ENCODE measurements at regions not wholly inside any gene's neighbourhood (a gene's known extent, or its start where the extent isn't known, plus 50 kb on each side); places are given as distances from the start of the nearest gene placed in this dataset.
"Not testable (repeated sequence)": the region's sequence is repeated elsewhere in the genome, so short reads cannot be mapped to it uniquely, and the experiment has no call there.

DNA sequence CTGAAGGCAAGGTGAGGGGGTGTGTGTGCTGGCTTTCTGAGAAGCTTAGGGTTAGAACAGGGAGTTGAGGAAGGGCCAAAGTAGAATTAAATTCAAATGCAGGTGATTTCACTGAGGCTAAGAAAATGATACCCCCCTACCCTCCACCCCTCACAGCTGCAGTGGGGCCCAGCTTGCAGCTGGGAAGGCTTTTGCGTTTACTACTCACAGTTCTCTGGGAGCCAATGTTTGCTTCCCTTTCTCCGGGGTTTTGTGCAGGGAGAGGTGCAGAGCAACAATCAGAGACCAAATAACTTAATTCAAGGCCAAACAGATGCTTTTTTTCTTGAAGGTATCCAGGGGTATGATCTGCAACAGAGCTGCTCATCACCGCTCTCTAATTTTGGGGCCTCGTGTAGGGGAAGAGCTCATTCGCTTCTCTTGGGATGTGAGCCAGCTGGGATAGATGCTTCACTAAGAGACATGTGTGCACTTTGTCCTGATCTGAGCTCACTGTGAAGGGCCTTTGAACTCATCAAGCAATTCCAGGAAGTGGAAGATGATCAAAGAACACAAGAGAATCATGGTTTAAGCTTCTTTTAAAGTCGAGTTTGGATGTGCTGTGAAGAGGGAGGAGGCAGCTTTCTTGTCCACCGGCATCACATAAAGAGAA, 122.7 kb upstream of the C1GALT1C1 start:
- peak; percentile 1 for DNase-seq (ENCODE audit: low spot score)

DNA sequence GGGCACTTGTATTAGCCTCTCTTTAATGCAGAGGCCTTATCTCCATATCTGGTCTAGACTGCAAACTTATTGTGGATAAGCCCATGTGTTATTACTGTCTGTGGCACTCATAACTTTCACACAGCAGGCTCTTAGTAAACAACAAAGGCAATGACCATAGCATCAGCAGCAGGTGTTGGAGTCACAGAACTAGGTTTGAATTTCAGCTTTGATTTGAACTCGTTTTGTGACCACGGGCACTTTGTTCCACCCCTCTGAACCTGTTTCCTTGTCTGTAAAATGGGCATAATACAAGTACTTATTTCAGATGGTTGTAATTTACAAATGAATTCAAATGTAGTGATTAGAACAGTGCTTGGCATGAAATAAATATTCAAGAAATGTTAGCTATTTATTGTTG, 121.8 kb upstream of the C1GALT1C1 start:
- DNase-seq (ENCODE audit: low spot score) = no peak

DNA sequence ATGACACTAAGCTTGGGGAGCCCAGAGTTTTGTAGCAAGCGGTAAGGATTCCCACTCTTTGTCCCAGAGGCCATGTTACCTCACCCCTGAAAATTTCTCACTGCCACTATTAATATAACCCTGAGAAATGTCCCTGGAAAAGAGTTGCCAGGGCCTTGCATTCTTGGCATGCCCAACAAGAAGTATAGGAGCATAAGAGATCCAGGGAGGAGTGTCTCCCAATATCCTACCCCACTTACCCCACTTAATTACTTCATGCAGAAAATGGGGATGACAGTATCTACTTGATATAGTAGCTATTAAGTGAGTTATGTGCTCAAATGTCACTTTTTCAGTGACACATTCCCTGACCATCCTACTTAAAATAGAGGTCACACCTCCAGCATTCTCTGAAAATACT, 120.5 kb upstream of the C1GALT1C1 start:
- no peak for DNase-seq (ENCODE audit: low spot score)

DNA sequence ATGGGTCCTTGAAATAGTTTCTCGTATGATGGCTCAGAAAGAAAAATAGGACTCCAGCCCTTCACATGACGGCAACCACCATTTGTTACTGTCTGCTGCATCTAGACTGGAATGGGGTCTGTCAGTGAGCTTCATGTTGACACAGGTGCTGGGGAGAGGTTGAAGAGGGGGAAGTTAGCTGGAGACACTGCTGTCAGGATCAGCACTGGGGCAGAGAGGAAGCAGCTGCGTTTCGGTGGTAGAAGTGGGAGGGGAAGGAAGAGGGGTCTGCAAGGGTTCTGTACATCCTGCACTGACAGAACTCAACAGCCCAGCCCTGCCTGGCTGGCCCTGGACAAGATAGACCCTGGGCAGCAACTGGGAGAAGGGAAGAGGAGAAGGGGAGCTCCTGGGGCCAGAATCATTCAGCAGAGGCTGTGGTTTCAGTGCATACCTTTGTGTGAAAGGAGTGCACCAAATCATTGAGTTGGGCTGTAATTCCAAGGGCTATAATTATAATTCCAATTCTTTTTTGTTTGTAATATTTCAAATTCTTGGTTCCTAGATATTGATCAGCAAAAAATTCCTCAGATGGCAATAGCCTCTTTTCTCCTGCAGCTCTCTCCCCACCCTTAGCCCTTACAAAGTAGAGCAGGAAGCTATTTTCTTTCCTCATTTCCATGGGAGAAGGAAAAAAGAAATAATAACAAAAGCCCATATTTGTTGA, 119.4 kb upstream of the C1GALT1C1 start:
- no peak for DNase-seq (ENCODE audit: low spot score)

DNA sequence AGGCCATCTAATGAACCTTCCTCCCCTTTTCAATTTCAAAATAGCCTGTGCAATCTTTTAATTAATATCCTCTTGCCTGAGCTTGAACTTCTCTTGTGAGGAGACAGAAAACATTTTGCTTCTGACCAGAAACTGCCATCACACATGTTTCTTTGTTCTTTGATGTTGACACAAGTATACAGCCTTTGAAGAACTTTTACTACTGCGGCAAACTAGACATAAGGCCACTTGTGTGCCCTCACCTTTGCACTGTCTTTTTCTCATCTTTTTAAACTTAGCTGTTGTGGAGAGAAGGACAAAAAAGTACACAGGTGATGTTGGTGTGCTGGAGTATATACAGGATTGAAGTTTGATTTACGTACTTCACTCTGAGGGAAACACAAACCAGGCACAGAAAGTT, 116.3 kb upstream of the C1GALT1C1 start:
- DNase-seq (ENCODE audit: low spot score) = no peak

DNA sequence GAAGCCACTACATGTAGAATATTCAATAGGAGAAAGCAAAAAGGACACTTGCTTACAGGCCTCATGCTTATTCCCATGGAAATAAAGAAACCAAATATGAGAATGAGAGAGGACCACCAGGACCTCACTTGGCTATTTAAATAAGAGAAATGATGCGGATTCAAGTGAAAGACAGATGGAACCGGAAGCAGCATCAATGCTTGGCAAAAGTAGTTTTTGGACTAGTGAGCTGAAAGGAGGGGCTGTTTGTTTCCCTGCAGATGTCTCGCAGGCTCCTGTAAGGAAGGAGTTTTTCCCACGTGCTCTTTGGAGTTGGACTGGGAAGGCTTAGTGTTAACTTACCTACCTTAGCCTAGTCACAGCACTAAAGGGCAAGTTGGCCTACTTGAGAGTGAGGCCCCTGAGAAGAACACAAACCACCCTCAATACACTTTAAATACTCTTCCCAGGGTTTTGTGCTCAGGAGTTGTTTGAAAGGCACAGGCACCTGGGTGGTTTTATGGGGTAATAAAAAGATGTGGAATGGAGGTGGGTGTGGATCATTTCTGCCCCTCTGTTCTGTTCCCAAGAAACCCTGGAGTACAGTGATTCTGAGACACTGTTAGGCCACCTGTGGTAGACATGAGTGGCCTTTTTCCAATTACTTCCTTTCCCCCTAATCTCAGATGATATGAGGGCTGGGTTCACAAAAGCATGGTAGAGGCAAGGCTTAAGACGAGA, 113.3 kb upstream of the C1GALT1C1 start:
- no peak for DNase-seq (ENCODE audit: low spot score)

DNA sequence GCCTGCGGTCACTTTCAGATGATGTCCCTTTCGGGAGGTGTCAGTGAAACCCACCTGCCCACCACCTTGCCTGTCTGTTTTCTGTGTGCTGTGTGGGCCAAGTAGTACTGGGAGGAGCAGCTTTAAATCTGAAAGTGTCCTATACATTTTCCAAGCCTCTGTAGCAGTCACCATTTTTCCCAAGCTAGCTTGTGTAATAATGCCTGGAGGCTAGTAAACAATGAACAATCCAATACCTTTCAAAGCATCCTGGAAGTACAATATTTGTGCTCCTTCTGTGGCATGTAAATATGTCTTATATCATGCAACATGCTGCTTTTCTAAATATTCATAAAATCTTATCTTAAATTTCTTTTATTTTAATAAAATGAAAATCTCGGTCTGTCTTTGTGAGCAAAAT, 111.6 kb upstream of the C1GALT1C1 start:
- no peak for DNase-seq (ENCODE audit: low spot score)

DNA sequence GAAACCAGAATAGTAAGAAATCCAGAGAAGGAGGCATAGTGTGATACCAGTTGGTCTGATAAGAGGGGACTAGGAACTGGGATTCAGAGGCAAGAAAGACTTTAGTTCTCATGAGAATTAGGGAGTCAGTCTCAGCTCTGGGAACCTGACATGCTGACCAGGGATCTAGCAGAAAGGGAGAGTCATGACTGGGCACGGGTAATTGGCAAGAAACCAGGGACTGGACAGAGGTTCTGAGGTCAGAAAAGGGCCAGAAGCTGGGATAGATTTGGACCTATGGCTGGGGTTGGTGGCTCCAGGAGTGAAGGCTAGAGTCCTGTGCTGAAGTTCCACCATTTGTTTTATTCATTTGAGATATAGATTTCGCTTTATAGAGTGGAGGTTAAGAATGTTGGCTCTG, 110.2 kb upstream of the C1GALT1C1 start:
- DNase-seq (ENCODE audit: low spot score) = no peak

DNA sequence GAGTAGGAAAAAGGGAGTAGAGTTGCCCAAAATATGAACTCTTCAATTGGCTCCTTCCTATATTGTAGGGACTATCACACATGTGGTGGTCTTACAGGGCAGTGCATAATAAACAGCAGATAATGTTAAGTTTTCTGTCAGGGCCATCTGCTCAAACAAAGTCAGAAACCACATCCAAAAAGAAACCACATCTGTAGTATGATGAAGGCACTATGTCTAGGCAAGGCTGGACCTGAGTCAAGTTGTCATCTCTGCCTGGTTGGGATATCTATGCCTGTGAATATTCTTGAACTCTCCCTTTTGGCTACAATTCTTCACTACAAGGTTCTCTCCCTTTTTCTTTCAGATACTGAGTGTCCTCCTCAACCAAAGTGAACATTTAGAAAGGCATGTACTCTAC, 109.4 kb upstream of the C1GALT1C1 start:
- no peak for DNase-seq (ENCODE audit: low spot score)

DNA sequence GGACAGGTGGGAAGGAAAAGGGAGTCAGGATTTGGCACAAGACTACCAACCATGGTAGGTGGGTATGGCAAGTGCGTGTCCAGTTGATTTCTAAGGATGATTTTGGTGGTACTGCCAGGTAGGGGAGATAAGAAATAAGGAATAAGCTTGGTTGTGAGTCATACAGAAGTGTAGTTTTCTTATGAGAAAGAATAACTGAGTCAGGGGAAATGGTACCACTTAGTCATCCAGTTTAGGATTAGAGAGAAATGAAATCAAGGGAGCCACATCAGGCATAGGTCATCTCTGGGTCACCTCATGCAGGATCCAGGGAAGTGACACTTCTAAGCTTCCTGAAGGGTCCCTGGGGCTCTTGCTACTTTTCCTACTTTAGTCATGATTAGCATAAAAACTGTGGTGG, 107.1 kb upstream of the C1GALT1C1 start:
- DNase-seq (ENCODE audit: low spot score) = no peak

DNA sequence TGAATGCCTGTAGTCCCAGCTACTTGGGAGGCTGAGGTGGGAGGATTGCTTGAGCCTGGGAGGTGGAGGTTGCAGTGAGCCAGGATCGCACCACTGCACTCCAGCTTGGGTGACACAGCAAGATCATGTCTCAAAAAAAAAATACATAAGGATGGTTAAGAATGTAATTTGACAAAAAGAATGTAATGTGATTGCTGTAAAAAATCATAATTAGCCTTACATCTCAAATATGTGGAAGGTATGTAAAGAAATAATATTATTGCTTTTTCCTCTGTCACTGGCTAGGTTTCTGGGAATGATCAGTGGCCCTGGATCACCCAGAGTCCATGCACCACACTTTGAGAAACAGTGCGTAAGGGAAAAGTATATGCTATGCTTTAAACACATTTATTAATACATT, 106.1 kb upstream of the C1GALT1C1 start:
- DNase-seq (ENCODE audit: low spot score) = no peak

DNA sequence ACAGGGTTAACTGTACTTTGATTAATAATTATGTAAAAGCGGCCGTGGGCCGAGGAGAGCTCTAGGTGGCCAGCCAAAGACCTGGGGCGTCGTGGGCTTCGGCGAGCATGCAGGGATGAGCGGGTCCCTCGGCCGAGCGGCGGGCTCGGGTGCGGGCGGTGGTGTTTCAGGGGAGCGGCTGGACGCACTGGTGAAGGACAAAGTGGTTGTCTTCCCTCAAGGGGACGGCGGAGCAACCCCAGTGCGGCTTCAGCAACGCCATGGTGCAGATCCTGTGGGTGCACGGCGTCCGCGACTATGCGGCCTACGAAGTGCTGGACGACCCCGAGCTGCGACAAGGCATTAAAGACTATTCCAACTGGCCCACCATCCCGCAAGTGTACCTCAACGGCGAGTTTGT, 103.0 kb upstream of the C1GALT1C1 start:
- DNase-seq (ENCODE audit: low spot score) = no peak

DNA sequence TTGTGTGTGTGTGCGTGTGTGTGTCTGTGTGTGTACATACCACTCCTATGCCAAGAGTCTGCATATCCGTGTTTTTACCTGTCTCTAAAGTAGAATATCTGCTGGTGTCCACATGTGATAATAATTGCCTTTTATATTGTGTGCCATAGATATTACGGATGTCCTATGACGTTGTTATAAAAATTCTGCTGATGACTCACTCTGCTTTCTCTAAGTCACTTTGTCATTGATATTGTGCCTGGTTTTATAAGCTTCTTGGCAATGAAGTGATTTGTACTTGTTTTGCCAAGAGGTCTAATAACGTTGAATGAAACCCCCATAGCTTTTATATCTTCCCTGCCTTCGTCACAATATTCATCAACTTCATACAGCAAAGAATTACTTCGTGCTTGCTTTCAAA, 102.6 kb upstream of the C1GALT1C1 start:
- DNase-seq (ENCODE audit: low spot score) = no peak

DNA sequence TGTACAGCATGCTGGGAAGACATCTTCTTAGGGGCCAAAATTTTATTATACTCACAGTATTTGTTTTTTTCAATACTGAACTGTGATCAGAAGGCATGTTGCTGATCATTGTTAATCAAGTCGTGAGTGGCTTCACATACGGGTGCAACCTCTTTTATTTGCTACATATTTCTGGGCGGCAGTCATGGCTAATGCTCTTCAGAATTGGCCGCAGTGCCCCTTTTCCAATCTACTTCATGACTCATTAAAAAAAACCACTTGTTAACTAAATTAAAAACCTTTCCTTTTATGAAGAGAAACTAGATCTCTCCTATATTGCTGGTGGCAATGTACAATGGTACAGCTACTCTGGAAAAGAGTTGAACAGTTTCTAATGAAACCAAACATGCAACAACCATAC, 101.5 kb upstream of the C1GALT1C1 start:
- DNase-seq (ENCODE audit: low spot score) = no peak

DNA sequence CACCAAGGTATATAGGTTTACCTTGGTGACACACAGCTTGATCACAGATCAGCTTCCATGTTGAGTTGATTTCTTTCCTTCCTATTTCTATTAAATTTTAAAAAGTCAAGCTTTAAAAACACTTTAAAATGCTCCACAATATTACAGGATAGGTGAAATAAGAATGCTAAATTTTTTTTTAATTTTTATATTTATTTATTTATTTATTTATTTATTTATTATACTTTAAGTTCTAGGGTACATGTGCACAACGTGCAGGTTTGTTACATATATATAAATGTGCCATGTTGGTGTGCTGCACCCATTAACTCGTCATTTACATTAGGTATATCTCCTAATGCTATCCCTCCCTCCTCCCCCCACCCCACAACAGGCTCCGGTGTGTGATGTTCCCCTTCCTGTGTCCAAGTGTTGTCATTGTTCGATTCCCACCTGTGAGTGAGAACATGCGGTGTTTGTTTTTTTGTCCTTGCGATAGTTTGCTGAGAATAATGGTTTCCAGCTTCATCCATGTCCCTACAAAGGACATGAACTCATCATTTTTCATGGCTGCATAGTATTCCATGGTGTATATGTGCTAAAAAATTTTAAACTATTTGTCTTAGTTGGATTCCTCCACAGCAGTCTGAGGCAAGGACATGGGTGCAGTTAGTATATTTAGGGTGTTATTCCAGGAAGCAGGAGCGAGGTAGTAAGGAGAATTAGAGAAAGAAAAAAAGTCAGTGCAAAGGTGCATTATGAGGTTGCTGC, 99.8 kb upstream of the C1GALT1C1 start:
- DNase-seq (ENCODE audit: low spot score) = not testable (repeated sequence)

DNA sequence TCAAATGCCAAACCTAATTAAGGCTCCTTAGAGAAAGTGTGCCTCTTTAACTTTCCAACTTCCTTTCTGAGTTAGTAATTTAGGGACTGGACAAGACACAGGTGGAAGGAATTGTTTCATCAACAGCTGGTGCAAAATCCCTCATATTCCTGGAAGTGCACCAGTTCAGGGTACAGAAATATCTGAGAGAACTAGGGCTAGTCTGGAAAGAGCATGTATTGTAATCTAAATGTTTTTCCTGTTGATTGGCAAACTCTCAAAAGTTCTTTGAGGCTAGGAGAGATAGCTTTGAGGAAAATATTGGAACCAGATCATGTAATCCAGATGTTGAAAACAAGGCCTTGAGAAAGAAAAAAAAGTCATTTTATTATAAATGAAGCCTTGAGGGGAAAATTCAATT, 98.1 kb upstream of the C1GALT1C1 start:
- no peak for DNase-seq (ENCODE audit: low spot score)

DNA sequence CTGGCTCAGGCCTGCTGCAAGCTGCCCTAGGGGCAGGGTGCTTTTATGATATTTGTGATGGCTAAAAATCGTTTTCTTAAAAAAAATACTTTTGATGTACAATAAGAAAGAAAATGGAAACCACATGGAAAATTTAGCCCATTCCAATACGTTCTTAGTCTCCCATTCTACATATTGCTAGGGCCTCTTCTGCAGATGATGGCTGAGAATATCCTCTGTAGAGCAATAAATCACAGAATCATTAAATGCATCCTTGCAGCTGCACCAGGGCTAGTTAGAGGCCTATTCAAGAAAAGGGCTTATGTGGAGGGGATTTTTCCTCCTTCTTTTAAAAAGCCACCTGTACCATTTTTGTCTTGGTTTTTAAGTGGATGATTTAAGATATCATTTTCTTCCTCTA, 97.6 kb upstream of the C1GALT1C1 start:
- no peak for DNase-seq (ENCODE audit: low spot score)

DNA sequence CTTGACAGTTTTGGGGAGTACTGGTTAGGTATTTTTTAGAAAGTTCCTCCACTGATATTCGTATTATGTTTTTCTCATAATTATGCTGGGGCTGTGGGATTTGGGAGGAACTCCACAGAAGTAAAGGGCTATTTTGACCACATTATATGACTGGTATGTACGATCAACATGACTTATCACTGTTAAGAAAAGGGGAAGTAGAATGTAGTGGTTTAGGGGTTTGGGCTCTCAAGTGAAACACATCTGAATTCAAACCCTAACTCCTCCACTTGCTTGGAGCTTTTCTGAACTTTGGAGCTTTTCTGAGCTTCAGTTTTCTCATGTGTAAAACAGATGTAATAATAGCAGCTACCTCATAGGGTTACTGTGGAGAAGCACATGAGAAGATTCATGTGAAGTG, 96.4 kb upstream of the C1GALT1C1 start:
- DNase-seq (ENCODE audit: low spot score) = no peak

DNA sequence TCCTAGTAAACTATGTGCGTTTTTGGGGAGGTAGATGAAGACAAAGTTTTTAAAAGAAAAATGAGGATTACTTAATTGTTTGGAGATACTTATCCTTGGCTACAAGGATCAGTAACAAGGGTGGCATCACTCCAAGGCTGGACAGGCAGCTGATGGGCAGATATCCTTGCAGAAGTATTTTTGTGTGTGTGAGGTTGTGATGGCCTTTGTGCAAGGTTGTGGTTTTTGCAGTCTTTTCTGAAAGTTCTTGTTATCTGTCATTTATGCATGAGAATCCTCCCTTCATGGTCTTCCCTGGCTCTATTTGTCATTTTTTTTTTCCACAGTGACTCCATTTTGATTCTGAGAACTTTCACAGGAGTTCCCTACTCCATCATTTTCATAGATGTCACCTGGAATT, 96.0 kb upstream of the C1GALT1C1 start:
- DNase-seq (ENCODE audit: low spot score) = no peak

DNA sequence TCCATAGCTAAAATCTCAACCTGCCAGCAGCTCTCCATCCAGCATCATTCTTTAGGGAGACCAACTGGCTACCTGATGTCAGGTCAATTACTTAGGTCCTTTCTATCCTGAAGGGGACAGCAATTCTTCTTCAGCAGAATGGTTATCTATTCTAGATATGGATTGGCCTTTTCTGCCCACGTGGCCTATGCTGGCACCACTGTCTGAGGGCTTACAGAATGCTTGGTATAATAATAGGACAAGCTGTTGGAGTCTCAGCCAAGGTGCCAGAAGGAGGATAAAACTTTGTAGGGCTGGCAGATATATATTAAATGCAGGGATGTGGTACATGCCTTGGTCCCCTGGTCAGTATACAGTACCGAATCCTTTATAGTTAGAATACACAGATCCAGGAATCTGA, 89.8 kb upstream of the C1GALT1C1 start:
- no peak for DNase-seq (ENCODE audit: low spot score)

DNA sequence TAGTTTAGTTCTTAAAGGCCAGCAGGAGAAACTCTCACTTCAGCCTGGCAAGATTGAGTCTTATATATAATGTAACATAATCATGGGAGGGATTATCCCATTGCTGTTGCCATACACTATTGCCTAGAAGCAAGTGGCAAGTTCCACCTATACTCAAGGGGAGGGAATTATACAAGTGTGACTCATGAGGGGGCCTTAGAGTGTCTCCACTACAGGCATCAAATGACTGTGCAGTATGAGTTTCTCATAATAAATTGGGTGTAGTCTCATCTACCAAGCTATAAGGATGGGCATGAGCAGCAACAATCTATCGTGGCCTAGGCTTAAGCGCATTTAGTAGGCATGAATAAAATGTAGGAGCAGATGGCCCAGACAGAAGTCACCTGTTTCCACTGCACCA, 89.1 kb upstream of the C1GALT1C1 start:
- DNase-seq (ENCODE audit: low spot score) = no peak

DNA sequence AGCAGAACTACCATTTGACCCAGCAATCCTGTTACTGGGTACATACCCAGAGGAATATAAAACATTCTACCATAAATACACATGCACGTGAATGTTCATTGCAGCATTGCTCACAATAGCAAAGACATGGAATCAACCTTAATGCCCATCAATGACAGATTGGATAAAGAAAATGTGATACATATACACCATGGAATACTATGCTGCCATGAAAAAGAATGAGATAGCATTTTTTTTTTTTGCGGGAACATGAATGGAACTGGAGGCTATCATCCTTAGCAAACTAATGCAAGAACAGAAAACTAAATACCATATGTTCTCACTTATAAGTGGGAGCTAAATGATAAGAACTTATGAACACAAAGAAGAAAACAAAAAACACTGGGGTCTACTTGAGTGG, 72.5 kb upstream of the C1GALT1C1 start:
- not testable (repeated sequence) for DNase-seq (ENCODE audit: low spot score)

DNA sequence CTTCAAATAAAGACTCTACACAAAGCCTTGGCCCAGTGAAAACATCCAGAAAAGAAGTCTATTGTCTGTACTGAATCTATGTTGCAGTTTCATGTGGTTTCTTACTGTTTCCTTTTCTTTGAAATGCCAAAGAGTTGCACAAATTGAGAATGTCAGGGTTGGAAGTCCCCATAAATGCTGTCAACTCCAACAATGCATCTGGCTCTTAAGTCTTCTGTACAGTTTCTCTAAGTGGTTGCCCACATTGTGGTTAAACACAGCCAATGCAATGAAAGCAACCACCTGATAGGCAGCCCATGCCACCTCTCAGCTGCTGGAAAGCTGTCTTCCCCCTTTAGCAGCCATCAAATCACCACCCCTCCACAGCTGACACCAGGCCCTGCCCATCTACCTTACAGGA, 67.2 kb upstream of the C1GALT1C1 start:
- DNase-seq (ENCODE audit: low spot score) = peak; percentile 46

All from CD4-positive, alpha-beta T cell treated with Interleukin-2 at 100 ng/mL for 4 hours (primary cell).